GM12891 (cell line): ENCODE measurements at regions not wholly inside any gene's neighbourhood (a gene's known extent, or its start where the extent isn't known, plus 50 kb on each side); places are given as distances from the start of the nearest gene placed in this dataset.
"Not testable (repeated sequence)": the region's sequence is repeated elsewhere in the genome, so short reads cannot be mapped to it uniquely, and the experiment has no call there.

ENCODE experiments used
- DNase-seq: peaks from one replicate; pipeline ENCODE4 v3.0.0; 2011; ENCODE audit warnings: low spot score; ENCODE audit not compliant: insufficient read length
- FAIRE-seq: peaks from 2 replicates; lab custom pipeline; 2011; peaks lifted over from hg19 to GRCh38; lab: Jason Lieb, UNC
- PAX5 ChIP-seq: IDR thresholded peaks from 2 replicates; pipeline ENCODE4 v1.6.1; 2011; ENCODE audit warnings: low read length, moderate library complexity, mild to moderate bottlenecking; ENCODE audit not compliant: insufficient read depth, severe bottlenecking
- POLR2A ChIP-seq: IDR thresholded peaks from 2 replicates; pipeline ENCODE4 v1.6.1; 2011; ENCODE audit warnings: low read depth, low read length, control low read depth
- POLR2AphosphoS5 ChIP-seq: IDR thresholded peaks from 2 replicates; pipeline ENCODE4 v1.6.1; 2011; ENCODE audit warnings: low read depth, low read length, control low read depth
- POU2F2 ChIP-seq: IDR thresholded peaks from 2 replicates; pipeline ENCODE4 v1.6.1; 2011; ENCODE audit warnings: low read depth, mild to moderate bottlenecking, control low read depth, low read length, moderate library complexity
- SPI1 ChIP-seq: IDR thresholded peaks from 2 replicates; pipeline ENCODE4 v1.6.1; 2011; ENCODE audit warnings: low read depth, low read length, control low read depth
- TAF1 ChIP-seq: IDR thresholded peaks from 2 replicates; pipeline ENCODE4 v1.6.1; 2011; ENCODE audit warnings: low read depth, low read length, control low read depth

- TF ChIP-seq TAF1 (no peak), POLR2AphosphoS5 (no peak), SPI1 (no peak), POLR2A (no peak), PAX5 (no peak), POU2F2 (no peak)
- DNase-seq (no peak), FAIRE-seq (no peak)
Observed at GRCh38 chr13:79859756-79860155, 378.8 kb downstream of the NDFIP2 start.

DNA sequence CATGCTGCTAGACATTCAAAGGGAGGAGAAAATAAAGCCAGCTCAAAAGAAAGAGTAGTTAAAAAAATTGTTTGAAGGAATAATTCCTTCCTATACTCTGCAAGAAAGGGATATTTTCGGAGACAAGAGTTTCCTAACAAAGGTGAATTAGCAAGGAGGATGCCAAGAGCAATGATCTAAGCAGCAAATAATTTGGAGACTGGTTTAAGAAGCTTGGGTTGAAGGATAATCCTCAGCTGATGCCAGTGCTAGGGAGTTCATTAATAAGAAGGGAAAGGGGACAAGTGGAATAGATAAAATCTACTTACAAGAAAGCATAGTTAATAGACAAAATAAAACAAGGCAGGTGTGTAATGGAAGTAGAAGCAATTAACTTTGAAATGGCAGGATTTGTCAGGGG is 372.3 kb downstream of the NDFIP2 start:
- FAIRE-seq (no peak), DNase-seq (no peak)
- TF ChIP-seq TAF1 (no peak), POLR2A (no peak), POU2F2 (no peak), SPI1 (no peak), PAX5 (no peak)

- DNase-seq: no peak
- FAIRE-seq: no peak
- no peak for TF ChIP-seq POLR2AphosphoS5
- TF ChIP-seq POLR2A: no peak
- no peak for TF ChIP-seq TAF1
- no peak for TF ChIP-seq POU2F2
- no peak for TF ChIP-seq SPI1
- TF ChIP-seq PAX5: no peak
Observed at GRCh38 chr13:79851318-79851717, 370.4 kb downstream of the NDFIP2 start.

GRCh38 chr13:79847882-79848592 is 367.1 kb downstream of the NDFIP2 start:
- TF ChIP-seq PAX5: no peak
- TF ChIP-seq POLR2AphosphoS5: no peak
- no peak for TF ChIP-seq POU2F2
- no peak for TF ChIP-seq TAF1
- TF ChIP-seq POLR2A: no peak
- TF ChIP-seq SPI1: no peak
- no peak for DNase-seq
- FAIRE-seq: no peak

GRCh38 chr13:79846386-79846785 is 365.4 kb downstream of the NDFIP2 start:
- DNase-seq (no peak), FAIRE-seq (no peak)
- TF ChIP-seq TAF1 (no peak), SPI1 (no peak), PAX5 (no peak), POU2F2 (no peak), POLR2A (no peak), POLR2AphosphoS5 (no peak)

GRCh38 chr13:79837741-79838450 is 356.9 kb downstream of the NDFIP2 start:
- DNase-seq (no peak), FAIRE-seq (no peak)
- TF ChIP-seq SPI1: no peak
- TF ChIP-seq PAX5: no peak

GRCh38 chr13:79836121-79836520 is 355.2 kb downstream of the NDFIP2 start:
- not testable (repeated sequence) for DNase-seq, FAIRE-seq

- DNase-seq: no peak
- no peak for FAIRE-seq
- TF ChIP-seq POLR2A: no peak
- TF ChIP-seq SPI1: no peak
- no peak for TF ChIP-seq PAX5
- no peak for TF ChIP-seq POU2F2
- no peak for TF ChIP-seq POLR2AphosphoS5
- no peak for TF ChIP-seq TAF1
Observed at GRCh38 chr13:79834876-79835275, 353.9 kb downstream of the NDFIP2 start.

GRCh38 chr13:79833991-79834390 is 353.0 kb downstream of the NDFIP2 start:
- TF ChIP-seq POU2F2: no peak
- no peak for TF ChIP-seq PAX5
- TF ChIP-seq POLR2A: no peak
- TF ChIP-seq TAF1: no peak
- no peak for TF ChIP-seq POLR2AphosphoS5
- no peak for TF ChIP-seq SPI1
- DNase-seq (no peak), FAIRE-seq (no peak)

- DNase-seq (no peak), FAIRE-seq (no peak)
- TF ChIP-seq PAX5 (no peak), POLR2A (no peak), SPI1 (no peak)
Observed at GRCh38 chr13:79831556-79831955, 350.6 kb downstream of the NDFIP2 start.
